ENCODE measurements at regions not wholly inside any gene's neighbourhood (a gene's known extent, or its start where the extent isn't known, plus 50 kb on each side); places are given as distances from the start of the nearest gene placed in this dataset.
"Not testable (repeated sequence)": the region's sequence is repeated elsewhere in the genome, so short reads cannot be mapped to it uniquely, and the experiment has no call there.

DNA sequence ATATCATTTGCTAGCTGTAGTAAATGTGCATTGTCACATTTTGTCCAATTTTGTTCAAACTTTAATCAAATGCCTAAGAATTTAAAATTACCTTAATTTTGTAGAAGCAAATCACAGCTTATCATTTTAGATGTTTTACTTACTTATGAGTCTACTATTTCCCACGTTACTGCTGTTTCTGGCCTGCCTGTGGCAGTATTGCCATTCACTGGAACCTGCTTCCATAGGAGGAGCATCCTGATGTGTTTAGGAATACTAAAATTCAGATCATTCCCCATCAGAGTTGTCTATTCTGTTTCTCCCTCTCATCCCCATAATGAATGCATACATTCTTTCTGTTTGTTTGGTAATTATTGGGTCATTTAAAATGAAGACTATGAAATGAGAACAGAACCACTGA, 119.5 kb upstream of the SNRPN start:
- no peaks in the 10 kb centered on the region for H3K27me3 ChIP-seq (replicated peaks; ENCODE audit: control insufficient read depth, insufficient read depth, low read length)
- H3K4me3 ChIP-seq (ENCODE audit: low read length), result no peak overlapping the region
- H3K9me3 ChIP-seq (ENCODE audit: control insufficient read depth, low read length), result peaks cover 5% of the 10 kb centered on the region
- no peak for DNase-seq (ENCODE audit: low read depth)
- no peak overlapping the region for H3K9ac ChIP-seq (ENCODE audit: low read length)
- H3K4me1 ChIP-seq (ENCODE audit: control insufficient read depth, insufficient read depth, low read length), result no peaks in the 10 kb centered on the region
- H3K36me3 ChIP-seq (ENCODE audit: control insufficient read depth, insufficient read depth, low read length, severe bottlenecking), result no peaks in the 10 kb centered on the region

DNA sequence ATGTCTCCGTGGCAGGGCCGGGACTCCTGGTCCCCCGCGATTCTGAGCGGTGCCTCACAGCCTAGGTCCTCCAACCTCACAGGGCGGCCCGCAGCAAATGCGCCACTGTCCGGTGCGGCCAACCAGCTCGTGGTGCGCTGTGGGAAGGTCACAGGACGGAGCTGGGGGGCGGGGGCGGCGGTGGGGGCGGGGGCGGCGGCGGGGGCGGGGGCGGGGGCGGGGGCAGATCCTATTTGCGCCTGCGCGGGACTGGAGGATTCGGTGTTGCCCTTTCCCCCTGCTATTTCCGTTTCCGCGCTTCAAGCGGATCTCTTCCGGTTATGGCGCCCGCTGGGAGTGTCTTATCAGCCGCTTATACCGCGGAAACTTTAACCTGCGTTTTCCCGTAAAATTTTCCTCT, 106.7 kb upstream of the SNRPN start:
- Histone ChIP-seq H3K4me3 (ENCODE audit: low read length) (peak overlapping the region; percentile 77), H3K36me3 (ENCODE audit: control insufficient read depth, insufficient read depth, low read length, severe bottlenecking) (no peaks in the 10 kb centered on the region), H3K9me3 (ENCODE audit: control insufficient read depth, low read length) (peaks cover 5% of the 10 kb centered on the region), H3K4me1 (ENCODE audit: control insufficient read depth, insufficient read depth, low read length) (no peaks in the 10 kb centered on the region), H3K27me3 (replicated peaks; ENCODE audit: control insufficient read depth, insufficient read depth, low read length) (no peaks in the 10 kb centered on the region), H3K9ac (ENCODE audit: low read length) (no peak overlapping the region)
- DNase-seq (ENCODE audit: low read depth), result peak; percentile 13

DNA sequence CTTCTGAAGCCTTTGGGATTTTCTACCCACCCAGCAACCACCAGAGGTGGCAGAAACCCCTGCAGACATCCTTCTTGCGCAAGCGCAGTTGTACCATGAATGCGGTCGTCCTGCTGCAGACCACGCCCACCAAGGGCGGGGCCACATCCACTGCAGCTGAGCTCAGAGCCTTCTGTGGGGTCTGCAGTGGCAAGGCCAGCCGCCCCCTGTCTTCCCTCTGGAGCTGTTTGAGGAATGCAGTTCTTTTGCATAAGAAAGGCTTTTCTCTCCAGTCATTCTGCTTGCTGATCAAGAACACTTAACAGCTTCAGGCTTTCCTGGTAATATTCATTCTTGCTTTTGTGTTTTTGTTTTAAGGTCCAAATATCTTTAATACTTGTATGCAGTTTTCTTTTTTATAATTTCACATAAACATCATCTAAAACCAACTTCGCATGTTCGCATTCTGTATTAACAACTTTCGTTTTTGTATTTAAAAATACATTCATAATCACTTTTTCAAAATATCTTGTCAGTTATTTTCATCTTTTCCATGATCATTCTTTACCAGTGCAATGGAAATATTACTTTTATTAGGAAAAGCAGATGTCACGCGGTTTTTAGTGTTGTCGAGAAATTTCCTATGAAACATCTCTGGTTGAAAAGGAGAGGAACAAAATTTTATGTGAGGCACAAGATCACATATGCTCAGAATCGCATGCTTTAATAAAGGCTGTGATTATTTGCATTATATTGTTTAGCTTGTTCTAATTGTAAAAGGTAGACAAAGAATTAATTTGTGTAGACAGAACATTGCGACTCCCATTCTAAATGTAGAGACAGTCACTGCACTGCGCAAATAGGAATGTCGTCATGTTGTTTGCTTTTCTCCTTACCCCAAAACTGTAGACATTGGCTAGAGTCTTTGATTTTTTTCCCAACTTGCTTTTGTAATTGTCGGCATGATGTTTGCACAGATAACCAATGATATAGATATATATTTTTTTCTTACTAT, 98.1 kb upstream of the SNRPN start:
- no peaks in the 10 kb centered on the region for H3K27me3 ChIP-seq (replicated peaks; ENCODE audit: control insufficient read depth, insufficient read depth, low read length)
- H3K9me3 ChIP-seq (ENCODE audit: control insufficient read depth, low read length), result peaks cover 10% of the 10 kb centered on the region
- DNase-seq (ENCODE audit: low read depth), result no peak
- H3K9ac ChIP-seq (ENCODE audit: low read length), result no peak overlapping the region
- no peak overlapping the region for H3K4me3 ChIP-seq (ENCODE audit: low read length)
- H3K36me3 ChIP-seq (ENCODE audit: control insufficient read depth, insufficient read depth, low read length, severe bottlenecking), result no peaks in the 10 kb centered on the region
- no peaks in the 10 kb centered on the region for H3K4me1 ChIP-seq (ENCODE audit: control insufficient read depth, insufficient read depth, low read length)

DNA sequence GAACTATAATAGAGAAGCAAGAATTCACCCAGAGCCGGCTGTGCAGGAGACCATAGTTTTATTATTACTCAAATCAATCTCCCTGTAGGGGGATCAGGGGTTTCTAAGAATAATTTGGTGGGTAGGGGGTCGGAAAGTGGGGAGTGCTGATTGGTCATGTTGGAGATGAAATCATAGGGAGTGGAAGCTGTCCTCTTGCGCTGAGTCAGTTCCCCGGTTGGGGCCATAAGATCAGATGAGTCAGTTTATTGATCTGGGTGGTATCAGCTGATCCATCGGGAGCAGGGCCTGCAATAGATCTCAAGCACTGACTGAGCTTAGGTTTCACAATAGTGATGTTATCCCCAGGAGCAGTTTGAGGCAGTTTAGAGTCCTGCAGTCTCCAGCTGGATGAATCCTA, 97.0 kb upstream of the SNRPN start:
- H3K27me3 ChIP-seq (replicated peaks; ENCODE audit: control insufficient read depth, insufficient read depth, low read length), result no peaks in the 10 kb centered on the region
- H3K36me3 ChIP-seq (ENCODE audit: control insufficient read depth, insufficient read depth, low read length, severe bottlenecking), result no peaks in the 10 kb centered on the region
- H3K9ac ChIP-seq (ENCODE audit: low read length), result no peak overlapping the region
- H3K4me3 ChIP-seq (ENCODE audit: low read length), result no peak overlapping the region
- H3K4me1 ChIP-seq (ENCODE audit: control insufficient read depth, insufficient read depth, low read length), result no peaks in the 10 kb centered on the region
- peaks cover 6% of the 10 kb centered on the region for H3K9me3 ChIP-seq (ENCODE audit: control insufficient read depth, low read length)
- no peak for DNase-seq (ENCODE audit: low read depth)

DNA sequence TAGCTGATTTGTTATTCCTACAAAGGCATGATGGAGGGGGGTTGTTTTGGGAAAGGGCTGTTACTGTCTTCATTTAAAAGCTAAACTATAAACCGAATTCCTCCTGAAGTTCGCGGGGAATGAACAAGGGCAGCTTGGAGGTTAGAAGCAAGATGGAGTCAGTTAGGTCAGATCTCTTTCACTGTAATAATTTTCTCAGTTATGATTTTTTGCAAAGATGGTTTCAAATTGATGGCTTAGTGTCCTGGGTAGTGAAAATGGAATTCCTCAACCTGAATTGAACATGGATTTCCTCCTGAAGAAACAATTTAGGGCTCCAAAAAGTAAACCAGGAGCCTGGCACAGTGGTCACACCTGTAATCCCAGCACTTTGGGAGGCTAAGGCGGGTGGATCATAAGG, 96.6 kb upstream of the SNRPN start:
- H3K9me3 ChIP-seq (ENCODE audit: control insufficient read depth, low read length); H3K4me3 ChIP-seq (ENCODE audit: low read length); H3K4me1 ChIP-seq (ENCODE audit: control insufficient read depth, insufficient read depth, low read length); H3K27me3 ChIP-seq (replicated peaks; ENCODE audit: control insufficient read depth, insufficient read depth, low read length); DNase-seq (ENCODE audit: low read depth); H3K9ac ChIP-seq (ENCODE audit: low read length); H3K36me3 ChIP-seq (ENCODE audit: control insufficient read depth, insufficient read depth, low read length, severe bottlenecking): not testable (repeated sequence)

DNA sequence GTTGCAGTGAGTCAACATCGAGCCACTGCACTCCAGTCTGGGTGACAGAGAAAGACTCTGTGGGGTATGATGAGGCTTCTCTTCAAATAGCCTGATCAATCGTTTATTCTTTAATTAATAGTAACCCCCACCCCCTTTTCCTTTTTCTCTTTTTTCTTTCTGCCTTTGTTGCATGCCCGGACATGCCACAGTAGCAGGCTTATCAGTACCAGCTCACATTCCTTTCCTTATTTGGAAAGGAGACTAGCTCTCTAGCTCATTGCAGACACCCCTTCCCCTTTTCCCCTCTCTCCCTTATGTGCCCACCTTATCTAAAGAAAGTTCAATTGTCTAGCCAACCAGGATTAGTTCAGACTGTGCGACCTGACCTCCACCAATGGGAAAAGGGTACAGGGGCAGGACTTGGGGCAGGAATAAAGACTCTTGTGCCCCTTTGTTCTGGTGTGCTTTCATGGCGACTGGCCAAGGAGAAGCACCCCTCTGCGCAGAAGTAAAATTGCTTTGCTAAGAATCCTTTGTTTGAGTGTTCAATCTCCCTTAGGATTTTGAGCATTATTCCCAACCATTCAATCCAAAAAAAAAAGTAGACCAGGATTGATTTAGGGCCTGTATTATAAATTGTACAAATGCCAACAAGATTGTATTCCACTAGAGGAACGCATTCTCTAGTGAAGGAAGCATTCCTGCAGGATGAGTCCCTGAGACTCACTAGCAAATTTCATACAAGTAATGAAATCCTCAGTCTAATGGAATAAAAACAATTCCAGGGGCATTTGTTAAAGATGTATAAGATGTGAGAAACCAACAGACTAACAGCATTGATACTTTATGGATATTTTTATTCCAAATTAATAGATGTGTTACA, 95.8 kb upstream of the SNRPN start:
- H3K9me3 ChIP-seq (ENCODE audit: control insufficient read depth, low read length), result peaks cover 6% of the 10 kb centered on the region
- H3K9ac ChIP-seq (ENCODE audit: low read length), result no peak overlapping the region
- peak; percentile 25 for DNase-seq (ENCODE audit: low read depth)
- no peaks in the 10 kb centered on the region for H3K36me3 ChIP-seq (ENCODE audit: control insufficient read depth, insufficient read depth, low read length, severe bottlenecking)
- no peak overlapping the region for H3K4me3 ChIP-seq (ENCODE audit: low read length)
- H3K27me3 ChIP-seq (replicated peaks; ENCODE audit: control insufficient read depth, insufficient read depth, low read length), result no peaks in the 10 kb centered on the region
- no peaks in the 10 kb centered on the region for H3K4me1 ChIP-seq (ENCODE audit: control insufficient read depth, insufficient read depth, low read length)

DNA sequence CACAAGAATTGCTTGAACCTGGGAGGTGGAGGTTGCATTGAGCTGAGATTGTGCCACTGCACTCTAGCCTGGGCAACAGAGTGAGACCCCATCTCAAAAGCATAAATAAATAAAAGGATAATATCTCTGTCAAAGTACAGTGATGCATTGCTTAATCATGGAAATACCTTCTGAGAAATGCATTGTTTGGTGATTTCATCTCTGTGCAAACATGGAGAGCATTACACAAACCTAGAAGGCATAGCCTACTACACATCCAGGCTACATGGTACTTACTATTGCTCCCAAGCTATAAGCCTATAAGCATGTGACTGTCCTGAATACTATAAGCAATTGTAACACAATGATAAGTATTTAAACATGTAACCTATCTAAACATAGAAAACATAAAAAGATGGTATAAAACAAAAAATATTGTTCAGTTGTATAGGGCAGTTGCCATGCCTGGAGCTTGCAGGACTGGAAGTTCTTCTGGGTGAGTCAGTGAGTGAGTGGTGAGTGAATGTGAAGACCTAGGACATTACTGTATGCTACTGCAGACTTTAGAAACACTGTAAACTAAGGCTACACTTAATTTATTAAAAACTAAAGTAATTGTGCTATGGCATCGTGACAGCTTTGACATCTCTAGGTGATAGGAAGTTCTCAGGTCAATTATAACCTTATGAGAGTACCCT, 93.6 kb upstream of the SNRPN start:
- Histone ChIP-seq H3K9ac (ENCODE audit: low read length) (no peak overlapping the region), H3K36me3 (ENCODE audit: control insufficient read depth, insufficient read depth, low read length, severe bottlenecking) (no peaks in the 10 kb centered on the region), H3K4me1 (ENCODE audit: control insufficient read depth, insufficient read depth, low read length) (no peaks in the 10 kb centered on the region), H3K9me3 (ENCODE audit: control insufficient read depth, low read length) (peaks cover 3% of the 10 kb centered on the region), H3K27me3 (replicated peaks; ENCODE audit: control insufficient read depth, insufficient read depth, low read length) (no peaks in the 10 kb centered on the region), H3K4me3 (ENCODE audit: low read length) (no peak overlapping the region)
- DNase-seq (ENCODE audit: low read depth), result no peak

DNA sequence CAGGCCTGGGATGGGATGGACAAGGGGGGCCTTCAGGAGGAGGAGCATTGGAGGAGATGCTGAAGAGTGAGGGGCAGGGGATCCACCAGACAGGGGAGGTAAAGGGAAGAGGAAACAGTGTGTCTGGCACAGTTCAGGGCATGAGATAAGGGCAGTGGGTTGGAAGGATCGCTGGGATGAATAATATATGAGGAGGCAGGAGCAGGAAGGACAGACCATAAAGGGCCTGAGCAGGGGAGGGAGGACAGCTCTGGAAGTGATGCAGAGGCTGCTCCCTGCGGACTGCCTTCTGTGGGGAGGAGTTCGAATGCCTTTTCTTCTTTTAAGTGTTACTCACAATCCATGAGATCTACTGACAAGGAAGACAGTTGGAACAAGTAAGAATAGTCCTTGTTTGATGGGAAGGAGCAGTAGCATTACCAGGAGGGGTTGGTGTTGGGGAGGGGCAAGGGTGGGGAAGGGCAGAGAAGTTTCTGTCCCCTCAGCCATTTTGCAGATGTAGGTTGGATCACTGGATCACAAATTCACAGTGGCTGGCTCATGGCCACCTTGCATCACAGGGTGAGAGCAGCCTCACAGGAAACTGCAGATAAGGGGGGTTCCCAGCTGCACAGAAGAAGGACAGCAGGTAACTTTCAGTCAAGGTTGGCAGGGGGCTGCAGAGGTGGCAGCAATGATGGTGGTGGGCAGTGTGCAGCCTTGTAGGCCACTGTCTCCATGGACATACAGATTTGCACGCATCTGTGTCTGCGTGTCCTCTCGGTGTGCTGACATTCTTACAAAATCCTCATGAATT, 91.9 kb upstream of the SNRPN start:
- no peaks in the 10 kb centered on the region for H3K27me3 ChIP-seq (replicated peaks; ENCODE audit: control insufficient read depth, insufficient read depth, low read length)
- H3K9ac ChIP-seq (ENCODE audit: low read length), result no peak overlapping the region
- DNase-seq (ENCODE audit: low read depth), result no peak
- no peaks in the 10 kb centered on the region for H3K36me3 ChIP-seq (ENCODE audit: control insufficient read depth, insufficient read depth, low read length, severe bottlenecking)
- no peaks in the 10 kb centered on the region for H3K4me1 ChIP-seq (ENCODE audit: control insufficient read depth, insufficient read depth, low read length)
- no peak overlapping the region for H3K4me3 ChIP-seq (ENCODE audit: low read length)
- no peaks in the 10 kb centered on the region for H3K9me3 ChIP-seq (ENCODE audit: control insufficient read depth, low read length)

DNA sequence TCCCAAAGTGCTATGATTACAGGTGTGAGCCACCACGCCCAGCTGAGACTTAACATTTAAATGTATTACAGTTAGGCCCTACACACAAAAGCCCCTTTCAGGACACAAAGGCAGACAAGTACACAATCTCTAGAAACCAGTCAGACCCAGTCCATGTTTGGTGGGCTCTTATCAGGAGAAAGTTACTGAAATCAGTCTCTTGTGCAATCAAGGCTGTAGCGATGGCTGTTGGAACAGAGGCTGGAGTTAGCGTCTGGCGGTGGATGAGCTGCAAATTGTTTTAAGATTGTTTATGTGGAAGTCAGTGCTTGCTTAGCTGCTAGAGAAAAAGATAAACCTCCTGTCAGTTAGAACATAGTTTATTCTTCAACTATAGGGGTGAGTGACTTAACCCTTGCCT, 89.5 kb upstream of the SNRPN start:
- H3K36me3 ChIP-seq (ENCODE audit: control insufficient read depth, insufficient read depth, low read length, severe bottlenecking), result no peaks in the 10 kb centered on the region
- no peaks in the 10 kb centered on the region for H3K4me1 ChIP-seq (ENCODE audit: control insufficient read depth, insufficient read depth, low read length)
- no peak overlapping the region for H3K4me3 ChIP-seq (ENCODE audit: low read length)
- no peaks in the 10 kb centered on the region for H3K9me3 ChIP-seq (ENCODE audit: control insufficient read depth, low read length)
- no peaks in the 10 kb centered on the region for H3K27me3 ChIP-seq (replicated peaks; ENCODE audit: control insufficient read depth, insufficient read depth, low read length)
- DNase-seq (ENCODE audit: low read depth), result no peak
- no peak overlapping the region for H3K9ac ChIP-seq (ENCODE audit: low read length)

DNA sequence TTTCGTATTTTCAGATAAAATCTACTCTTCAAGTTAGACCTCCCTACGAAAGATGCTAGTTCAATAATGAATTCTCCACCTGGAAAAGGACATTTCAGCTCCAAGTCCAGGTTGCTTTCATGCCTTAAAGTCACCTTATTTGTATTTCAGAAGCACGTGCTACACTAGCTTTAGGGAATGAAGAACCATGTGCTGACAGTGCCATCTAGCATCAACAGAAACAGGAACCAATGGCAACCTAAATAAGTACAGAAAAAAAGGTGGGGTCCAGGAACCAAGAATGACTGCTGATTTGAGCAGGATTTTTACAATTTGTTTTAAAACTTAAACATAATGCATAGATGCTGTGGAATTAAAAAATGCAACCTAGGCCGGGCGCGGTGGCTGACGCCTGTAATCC, 77.6 kb upstream of the SNRPN start:
- Histone ChIP-seq H3K4me3 (ENCODE audit: low read length) (no peak overlapping the region), H3K4me1 (ENCODE audit: control insufficient read depth, insufficient read depth, low read length) (no peaks in the 10 kb centered on the region), H3K27me3 (replicated peaks; ENCODE audit: control insufficient read depth, insufficient read depth, low read length) (no peaks in the 10 kb centered on the region), H3K9ac (ENCODE audit: low read length) (no peak overlapping the region), H3K36me3 (ENCODE audit: control insufficient read depth, insufficient read depth, low read length, severe bottlenecking) (no peaks in the 10 kb centered on the region), H3K9me3 (ENCODE audit: control insufficient read depth, low read length) (peaks cover 8% of the 10 kb centered on the region)
- DNase-seq (ENCODE audit: low read depth), result no peak
